ENCODE measurements at regions not wholly inside any gene's neighbourhood (a gene's known extent, or its start where the extent isn't known, plus 50 kb on each side); places are given as distances from the start of the nearest gene placed in this dataset.

DNA sequence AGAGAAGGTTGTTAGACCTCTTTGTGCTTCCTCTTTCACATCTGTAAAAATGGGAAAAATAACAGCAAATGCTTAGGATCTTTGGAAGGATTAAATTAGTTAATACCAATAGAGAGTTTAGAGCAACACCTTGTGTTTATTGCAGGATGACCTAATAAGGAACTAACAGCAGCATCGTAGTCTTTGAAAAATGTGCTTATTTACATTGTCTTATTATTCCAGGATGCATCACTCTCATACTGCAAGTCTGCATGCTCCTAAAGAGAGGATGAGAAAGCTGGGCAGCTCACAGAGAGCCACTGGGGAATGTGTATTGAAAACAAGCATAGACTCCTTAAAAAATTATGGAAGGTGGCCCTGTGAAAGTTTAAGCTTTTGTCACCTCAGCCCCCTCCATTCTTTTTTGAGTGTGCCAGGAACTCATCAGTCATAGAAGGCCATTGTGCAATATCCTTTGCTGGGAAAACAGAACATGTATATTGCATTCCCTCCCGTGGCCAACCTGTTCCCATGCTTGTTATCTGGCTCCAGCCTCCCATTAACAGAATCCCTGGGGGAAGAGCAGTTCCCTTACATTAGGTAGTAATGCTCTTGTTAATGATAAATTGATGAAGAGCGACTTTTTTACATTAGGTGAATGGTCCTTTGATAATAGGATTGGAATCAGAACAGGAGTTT is 180.7 kb downstream of the ZNF326 start:
- TF ChIP-seq CTCF (IDR thresholded peaks at IDR 0.05; ENCODE audit: insufficient read depth, low read length, poor library complexity, severe bottlenecking) (no peak), EZH2phosphoT487 (conservative IDR thresholded peaks at IDR 0.05; ENCODE audit: low read length) (no peak)

All from SU-DHL-6 (cell line).